Bronchial epithelial cell (primary cell): ENCODE measurements at regions not wholly inside any gene's neighbourhood (a gene's known extent, or its start where the extent isn't known, plus 50 kb on each side); places are given as distances from the start of the nearest gene placed in this dataset.

ENCODE experiments used
- DNase-seq: peaks from one replicate; pipeline ENCODE4 v3.0.0-alpha.2; 2010; ENCODE audit warnings: low read depth
- FAIRE-seq: peaks from 2 replicates; lab custom pipeline; 2011; peaks lifted over from hg19 to GRCh38; lab: Jason Lieb, UNC
- H3K27me3 ChIP-seq: 2 replicates; pipeline ENCODE4 v1.5.1; 2011; ENCODE audit warnings: low read length; ENCODE audit not compliant: control insufficient read depth, insufficient read depth
- H3K36me3 ChIP-seq: 2 replicates; pipeline ENCODE4 v1.5.1; 2011; ENCODE audit warnings: low read length; ENCODE audit not compliant: control insufficient read depth, insufficient read depth
- H3K4me3 ChIP-seq: 2 replicates; pipeline ENCODE4 v1.5.1; 2011; ENCODE audit warnings: mild to moderate bottlenecking, low read depth, low read length, control low read depth
- CTCF ChIP-seq: IDR thresholded peaks from 2 replicates; pipeline ENCODE4 v1.5.1; 2011; ENCODE audit warnings: mild to moderate bottlenecking, moderate library complexity, low read length, control low read depth, inconsistent platforms; ENCODE audit not compliant: insufficient read depth, severe bottlenecking

GRCh38 chr12:47573146-47573659 lies 132.6 kb downstream of the RPAP3 start:
- no peaks in the 10 kb centered on the region for H3K27me3 ChIP-seq
- H3K4me3 ChIP-seq, result no peak overlapping the region
- TF ChIP-seq CTCF, result no peak
- no peaks in the 10 kb centered on the region for H3K36me3 ChIP-seq
- DNase-seq (no peak), FAIRE-seq (peak; percentile 80)

- no peak for FAIRE-seq
- Histone ChIP-seq H3K27me3 (no peaks in the 10 kb centered on the region), H3K36me3 (no peaks in the 10 kb centered on the region), H3K4me3 (no peak overlapping the region)
- no peak for DNase-seq
- no peak for TF ChIP-seq CTCF
Observed at GRCh38 chr12:47570151-47570550, 135.7 kb downstream of the RPAP3 start.

- Histone ChIP-seq H3K27me3 (no peaks in the 10 kb centered on the region), H3K36me3 (no peaks in the 10 kb centered on the region), H3K4me3 (no peak overlapping the region)
- TF ChIP-seq CTCF, result no peak
- no peak for FAIRE-seq
- no peak for DNase-seq
Observed at GRCh38 chr12:47562201-47562600, 143.6 kb downstream of the RPAP3 start.

- Histone ChIP-seq H3K27me3 (no peaks in the 10 kb centered on the region), H3K4me3 (no peak overlapping the region), H3K36me3 (no peaks in the 10 kb centered on the region)
- FAIRE-seq, result peak; percentile 23
- no peak for TF ChIP-seq CTCF
- peak; percentile 73 for DNase-seq
Observed at GRCh38 chr12:47561746-47562145, 144.1 kb downstream of the RPAP3 start.

- DNase-seq (no peak), FAIRE-seq (no peak)
- TF ChIP-seq CTCF, result no peak
Observed at GRCh38 chr12:47560415-47560814, 145.4 kb downstream of the RPAP3 start.

More at GRCh38 chr12:47560415-47560814, 145.4 kb downstream of the RPAP3 start:
- H3K4me3 ChIP-seq, result no peak overlapping the region
- no peaks in the 10 kb centered on the region for H3K36me3 ChIP-seq
- no peaks in the 10 kb centered on the region for H3K27me3 ChIP-seq
